ENCODE measurements at regions not wholly inside any gene's neighbourhood (a gene's known extent, or its start where the extent isn't known, plus 50 kb on each side); places are given as distances from the start of the nearest gene placed in this dataset.
A peak's percentile ranks its signal among the peaks of the same experiment; 100 is the strongest.

- TF ChIP-seq EZH2 (IDR thresholded peaks at IDR 0.05; ENCODE audit: insufficient read depth, poor library complexity, severe bottlenecking) (no peak), EZH2phosphoT487 (IDR thresholded peaks at IDR 0.05; ENCODE audit: insufficient read depth, low read depth) (0 out of 2 replicates have a peak, but pooled peaks have one; percentile 63)
Measured at GRCh38 chr14:51396222-51396815, 156.3 kb downstream of the TMX1 start.
